GM18868 (cell line): ENCODE measurements at regions not wholly inside any gene's neighbourhood (a gene's known extent, or its start where the extent isn't known, plus 50 kb on each side); places are given as distances from the start of the nearest gene placed in this dataset.
A peak's percentile ranks its signal among the peaks of the same experiment; 100 is the strongest.

ENCODE experiments used
- ATAC-seq: cut with Tn5 transposase; IDR thresholded peaks from one replicate; pipeline ENCODE4 v1.9.1; 2021; ENCODE audit warnings: mild to moderate bottlenecking, moderate library complexity; ENCODE audit not compliant: unreplicated experiment

- ATAC-seq = no peak
Measured at GRCh38 chr18:64275593-64276300, 126.9 kb upstream of the LINC00305 start.

DNA sequence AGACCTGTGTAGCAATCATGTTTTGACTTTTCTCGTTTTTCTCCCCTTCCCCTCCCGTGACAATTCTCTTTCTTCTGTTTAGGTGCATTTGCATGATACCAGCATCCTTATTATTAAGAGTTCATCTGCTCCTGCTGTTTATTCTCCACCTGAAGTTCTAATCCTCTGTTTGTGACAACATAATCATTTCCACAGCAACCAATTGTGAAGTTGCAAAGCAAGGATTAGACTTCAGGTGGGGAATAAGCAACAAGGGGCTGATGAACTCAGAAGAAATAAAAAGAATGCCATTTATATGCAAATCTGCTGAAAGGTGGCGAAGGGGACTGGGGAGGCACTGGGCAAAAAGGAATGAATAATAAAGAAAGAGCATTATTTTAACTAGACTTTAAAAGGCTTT lies 124.8 kb upstream of the LINC00305 start:
- no peak for ATAC-seq

GRCh38 chr18:64271975-64272659 lies 123.2 kb upstream of the LINC00305 start:
- no peak for ATAC-seq

DNA sequence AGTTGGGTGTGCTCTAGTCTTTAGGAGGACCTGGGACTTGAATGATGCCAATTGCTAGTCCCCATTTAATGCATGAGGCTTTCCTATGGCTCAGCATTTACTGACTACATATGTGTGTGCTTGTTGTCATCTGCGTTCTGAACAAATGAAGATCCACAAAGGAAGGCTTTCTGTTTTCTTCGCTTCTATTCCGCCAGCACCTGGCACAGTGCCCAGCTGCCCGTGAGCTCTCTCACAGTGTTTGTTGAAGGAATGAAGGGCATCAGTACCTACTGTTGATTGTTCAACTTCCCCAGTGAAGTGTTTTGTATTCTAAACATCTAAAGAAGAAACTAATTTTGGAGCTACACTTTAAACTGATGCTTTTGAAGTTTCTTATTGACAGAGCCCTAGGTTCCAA lies 122.4 kb upstream of the LINC00305 start:
- no peak for ATAC-seq

DNA sequence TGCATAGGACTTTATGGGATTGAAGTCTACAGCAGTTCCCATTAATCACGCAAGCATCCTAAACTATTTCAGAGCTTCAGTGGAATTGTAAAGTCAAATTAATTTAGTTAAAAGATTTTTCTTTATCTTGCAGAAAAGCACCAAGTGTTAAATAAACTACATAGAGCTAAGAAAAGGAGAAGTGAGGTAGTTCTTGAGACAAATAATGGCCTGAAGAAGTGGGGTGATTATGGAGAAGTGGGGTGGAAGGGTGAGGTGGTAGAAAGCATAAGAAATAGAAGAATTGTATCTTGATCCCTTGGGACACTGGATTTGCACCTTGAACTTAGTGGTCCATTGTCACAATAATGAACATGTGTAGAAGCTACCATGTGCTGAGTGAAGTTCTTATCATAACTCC lies 121.7 kb upstream of the LINC00305 start:
- no peak for ATAC-seq

DNA sequence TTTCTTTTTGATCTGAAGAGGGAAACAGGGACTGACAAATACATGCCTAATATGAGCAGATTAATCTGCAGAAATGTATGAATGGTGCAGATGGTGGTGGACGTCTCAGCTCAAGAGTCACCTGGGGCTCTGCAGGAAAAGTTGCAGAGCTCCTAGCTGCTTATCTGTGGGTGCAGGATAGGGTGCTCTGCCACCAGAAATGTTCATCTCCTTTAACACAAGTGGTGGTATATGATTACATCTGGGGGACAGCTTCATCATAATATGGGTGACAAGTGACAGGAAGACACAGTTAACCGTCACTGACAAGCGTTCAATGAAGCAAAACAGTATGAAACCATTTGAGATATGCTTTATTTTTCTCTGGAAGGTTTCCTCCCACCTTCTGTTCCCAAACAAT lies 121.2 kb upstream of the LINC00305 start:
- no peak for ATAC-seq

DNA sequence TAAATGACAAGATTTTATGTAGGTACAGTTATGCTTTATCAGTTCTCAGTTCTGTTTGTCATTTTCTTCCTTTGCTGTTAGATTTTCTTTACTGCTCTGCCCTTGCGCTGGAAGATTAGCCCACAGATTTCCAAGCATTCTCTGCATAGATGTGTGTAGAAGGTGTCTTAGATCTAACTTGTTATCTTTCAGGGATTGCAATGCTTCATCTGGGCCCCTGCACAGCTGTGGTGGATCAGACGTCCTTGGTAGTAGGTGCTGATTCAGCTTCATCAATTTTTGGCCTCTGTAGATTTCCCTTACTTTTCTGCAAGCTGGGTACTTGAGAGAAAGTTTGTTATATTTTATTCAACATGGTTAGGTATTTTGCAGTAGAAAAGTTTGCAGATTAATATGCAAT lies 115.3 kb upstream of the LINC00305 start:
- ATAC-seq = no peak

DNA sequence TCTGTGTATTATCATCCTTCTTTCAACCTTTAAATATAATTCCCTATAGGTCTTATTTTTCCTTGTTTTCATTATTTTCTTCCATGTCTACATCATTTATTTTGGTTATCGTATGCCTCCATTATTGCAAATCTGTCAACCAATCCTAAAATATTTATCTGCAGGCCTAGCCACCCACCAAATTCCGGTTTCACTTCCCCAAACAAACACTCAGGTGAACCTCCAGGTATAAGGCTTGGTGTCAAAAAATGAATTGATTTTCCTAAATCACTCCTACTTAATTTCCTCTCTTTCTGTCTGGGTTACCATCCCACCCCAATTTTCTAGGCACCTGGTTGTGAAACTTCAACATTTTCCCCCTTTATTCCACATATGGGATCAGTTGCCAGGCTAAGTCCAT lies 111.9 kb upstream of the LINC00305 start:
- no peak for ATAC-seq

- no peak for ATAC-seq
Measured at GRCh38 chr18:64259871-64260270, 111.0 kb upstream of the LINC00305 start.

- ATAC-seq = no peak
Measured at GRCh38 chr18:64258111-64258650, 109.3 kb upstream of the LINC00305 start.

DNA sequence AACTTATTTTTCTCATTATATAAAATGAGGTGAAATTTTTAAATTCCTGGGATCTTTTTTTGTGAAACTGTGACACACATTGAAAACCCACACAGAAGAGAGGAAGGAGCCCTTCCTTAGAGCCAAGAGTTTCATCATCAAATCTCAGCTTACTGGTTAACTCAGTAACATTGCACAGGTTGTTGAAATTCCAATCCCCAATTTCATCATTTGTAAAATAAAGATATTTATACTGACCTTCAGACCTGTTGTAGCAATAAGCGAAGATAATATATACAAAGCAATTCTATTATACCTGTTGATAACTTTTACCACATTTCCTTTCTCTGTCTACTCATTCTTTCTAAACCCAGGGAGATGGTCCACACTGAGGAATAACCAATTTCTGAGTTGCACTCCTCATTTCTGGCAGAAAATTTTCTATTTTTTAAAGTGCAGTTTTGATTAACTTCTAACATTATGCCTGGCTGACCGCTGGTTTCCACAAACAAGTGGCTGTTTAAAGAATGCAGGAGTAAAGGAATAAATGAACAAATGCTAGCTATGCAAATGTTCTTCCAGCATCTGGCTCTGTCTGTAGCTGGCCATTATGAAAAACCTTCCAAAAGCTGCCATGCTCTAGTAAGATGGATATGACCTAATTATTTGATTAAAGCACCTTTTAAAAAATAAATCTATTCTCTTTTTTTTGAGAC lies 105.7 kb upstream of the LINC00305 start:
- ATAC-seq = no peak

DNA sequence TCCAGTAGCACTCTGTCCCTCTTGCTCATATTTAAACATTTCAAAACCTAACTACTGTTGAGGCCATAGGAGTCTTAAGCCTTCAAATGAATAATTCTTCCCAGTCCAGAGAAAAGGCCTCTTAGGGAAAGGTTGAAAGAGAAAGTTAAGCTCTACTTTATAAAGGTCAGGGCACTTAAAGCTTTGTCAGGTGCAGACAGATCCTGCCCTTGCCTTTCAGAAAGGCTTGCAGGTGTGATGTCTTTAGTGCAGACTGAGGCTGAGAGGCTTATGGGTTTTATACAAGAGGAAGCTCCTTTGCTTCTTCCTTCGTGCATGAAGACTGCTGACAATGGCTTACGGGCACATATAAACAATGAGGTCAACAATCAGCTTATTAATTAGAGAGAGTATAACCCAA lies 105.0 kb upstream of the LINC00305 start:
- no peak for ATAC-seq

DNA sequence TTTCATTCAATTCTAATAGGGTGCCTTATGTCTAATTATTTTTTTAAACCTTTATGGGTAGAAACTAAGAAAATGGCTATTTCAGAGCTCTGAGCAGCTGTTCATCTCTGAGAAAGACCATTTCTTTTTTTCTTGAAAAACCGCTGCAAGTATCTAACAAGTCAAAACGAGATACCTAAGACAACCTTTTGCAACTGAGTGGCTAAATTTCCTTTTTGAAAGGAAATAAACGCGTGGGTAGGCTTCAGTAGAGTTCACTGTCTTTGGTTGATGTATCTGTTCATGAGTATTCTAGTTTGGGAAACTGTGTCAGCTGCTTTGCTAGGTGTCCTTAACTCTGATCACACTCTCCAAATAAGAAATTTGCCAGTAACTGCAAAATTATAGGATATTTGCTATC lies 104.3 kb upstream of the LINC00305 start:
- ATAC-seq = no peak

- no peak for ATAC-seq
Measured at GRCh38 chr18:64248836-64249235, 99.9 kb upstream of the LINC00305 start.

DNA sequence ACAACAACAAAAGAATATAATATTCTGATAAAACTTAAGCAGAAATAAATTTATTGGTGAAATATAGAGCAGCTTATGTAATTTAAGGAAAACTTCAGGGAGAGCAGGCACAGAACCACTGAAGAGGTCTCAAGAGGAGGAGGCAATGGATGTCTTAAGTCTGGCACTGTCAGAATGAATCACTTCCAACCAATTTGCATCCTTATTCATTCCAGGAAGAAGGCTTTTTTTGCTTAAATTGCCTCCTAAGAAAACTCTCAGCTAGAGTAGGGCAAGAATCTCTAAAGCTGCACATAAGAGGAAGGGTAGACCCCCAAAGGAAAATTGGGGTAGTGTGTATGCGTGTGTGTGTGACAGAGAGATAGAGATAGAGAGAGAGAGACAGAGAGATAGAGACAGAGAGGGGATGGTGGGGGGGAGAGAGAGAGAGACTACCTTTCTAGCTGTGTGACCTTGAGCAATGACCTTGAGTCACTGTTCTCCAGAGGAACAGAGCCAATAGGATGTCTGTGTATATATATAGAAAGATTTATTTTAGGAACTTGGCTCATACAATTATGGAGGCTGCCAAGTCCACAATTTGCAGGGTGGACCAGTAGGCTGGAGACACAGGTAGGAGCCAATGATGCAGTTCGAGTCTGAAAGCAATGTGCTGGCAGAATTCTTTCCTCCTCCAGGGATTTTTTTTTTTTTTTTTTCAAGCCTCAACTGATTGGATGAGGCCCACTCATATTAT lies 96.4 kb upstream of the LINC00305 start:
- ATAC-seq = no peak

GRCh38 chr18:64244571-64244970 lies 95.7 kb upstream of the LINC00305 start:
- ATAC-seq = peak; percentile 51

GRCh38 chr18:64240316-64240715 lies 91.4 kb upstream of the LINC00305 start:
- no peak for ATAC-seq

DNA sequence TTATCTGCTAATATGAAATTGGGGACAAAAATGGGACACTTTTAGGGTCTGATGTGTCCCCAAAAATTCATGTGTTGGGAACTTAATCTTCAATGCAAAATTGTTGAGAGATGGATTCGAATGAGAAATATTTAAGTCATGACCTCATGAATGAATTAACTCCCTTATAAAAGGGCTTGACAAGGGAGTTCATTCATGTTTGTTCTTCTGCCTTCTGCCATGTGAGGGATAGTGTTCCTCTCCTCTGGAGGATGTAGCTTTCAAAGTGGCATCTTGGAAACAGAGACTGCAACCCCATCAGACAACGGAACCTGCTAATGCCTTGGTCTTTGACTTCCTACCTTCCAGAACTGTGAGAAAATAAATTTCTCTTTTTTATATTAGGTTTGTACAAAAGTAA lies 89.2 kb upstream of the LINC00305 start:
- no peak for ATAC-seq

DNA sequence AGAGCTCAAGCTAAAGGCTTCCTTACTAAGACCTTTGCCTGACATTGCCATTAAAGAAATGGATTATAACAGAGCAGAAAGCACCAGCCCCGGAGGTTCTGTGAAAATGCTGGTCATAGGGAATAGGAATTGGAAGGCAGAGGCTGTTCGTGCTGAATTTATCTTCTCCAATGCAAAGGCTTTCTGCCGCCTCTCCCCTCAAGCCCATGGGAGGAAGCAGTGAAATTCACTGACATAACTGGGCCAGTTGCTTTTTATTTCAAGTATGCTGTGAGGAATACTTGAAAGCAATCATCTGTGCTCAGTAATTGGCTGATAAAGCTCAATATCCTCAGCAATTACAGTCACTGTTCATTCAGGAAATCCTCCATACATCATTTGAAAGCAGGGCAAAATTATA lies 85.4 kb upstream of the LINC00305 start:
- ATAC-seq = no peak

GRCh38 chr18:64233851-64234250 lies 85.0 kb upstream of the LINC00305 start:
- ATAC-seq = no peak

DNA sequence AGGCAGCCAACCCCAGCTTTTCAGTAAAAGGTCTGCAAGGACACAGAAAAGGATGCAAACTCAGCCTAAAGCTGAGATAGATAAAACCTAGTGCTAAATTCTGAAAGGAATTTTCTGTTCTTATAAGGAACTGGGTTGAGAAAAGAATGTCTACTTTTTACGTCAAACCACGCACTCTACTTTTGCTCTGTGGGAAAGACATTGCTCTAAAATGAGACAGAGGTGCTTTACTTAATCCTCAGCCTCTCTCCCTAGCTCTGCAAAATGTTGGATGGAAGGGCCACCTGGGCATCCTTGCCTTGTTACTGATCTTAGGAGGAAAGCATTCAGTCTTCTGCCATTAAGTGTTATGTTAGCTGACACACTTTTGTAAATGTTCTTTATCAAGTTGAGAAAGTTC lies 72.1 kb upstream of the LINC00305 start:
- ATAC-seq = no peak
